H9 (cell line): ENCODE measurements at regions not wholly inside any gene's neighbourhood (a gene's known extent, or its start where the extent isn't known, plus 50 kb on each side); places are given as distances from the start of the nearest gene placed in this dataset.

Source experiments
- DNase-seq: peaks from one replicate; pipeline ENCODE4 v3.0.0-alpha.2; 2017
- H2AFZ ChIP-seq: one replicate; pipeline ENCODE4 v1.6.1; 2013; ENCODE audit warnings: mild to moderate bottlenecking, low read length, control low read depth, moderate library complexity
- H2AK5ac ChIP-seq: 2 replicates; pipeline ENCODE4 v1.6.1; 2013; ENCODE audit warnings: low read length, control low read depth, mixed read lengths; ENCODE audit not compliant: insufficient read length
- H2BK120ac ChIP-seq: one replicate; pipeline ENCODE4 v1.6.1; 2013; ENCODE audit warnings: low read depth, mild to moderate bottlenecking, low read length, control low read depth, inconsistent platforms; ENCODE audit not compliant: poor library complexity, severe bottlenecking
- H2BK12ac ChIP-seq: 2 replicates; pipeline ENCODE4 v1.6.1; 2013; ENCODE audit warnings: low read length, control low read depth, mixed read lengths, low read depth; ENCODE audit not compliant: insufficient read length
- H2BK15ac ChIP-seq: 2 replicates; pipeline ENCODE4 v1.6.1; 2013; ENCODE audit warnings: low read depth, low read length, control low read depth
- H2BK20ac ChIP-seq: one replicate; pipeline ENCODE4 v1.6.1; 2013; ENCODE audit warnings: low read depth, mild to moderate bottlenecking, low read length, control low read depth, inconsistent platforms; ENCODE audit not compliant: poor library complexity, severe bottlenecking
- H2BK5ac ChIP-seq: 2 replicates; pipeline ENCODE4 v1.6.1; 2013; ENCODE audit warnings: low read length, control low read depth, mixed read lengths; ENCODE audit not compliant: insufficient read length
- H3K14ac ChIP-seq: 2 replicates; pipeline ENCODE4 v1.6.1; 2013; ENCODE audit warnings: low read length, control low read depth; ENCODE audit not compliant: insufficient read depth
- H3K18ac ChIP-seq: 2 replicates; pipeline ENCODE4 v1.6.1; 2013; ENCODE audit warnings: low read depth, mild to moderate bottlenecking, mixed read lengths, low read length, control low read depth; ENCODE audit not compliant: insufficient read length
- H3K23ac ChIP-seq: 2 replicates; pipeline ENCODE4 v1.6.1; 2013; ENCODE audit warnings: low read length, control low read depth, mixed read lengths, low read depth; ENCODE audit not compliant: insufficient read length
- H3K23me2 ChIP-seq: 2 replicates; pipeline ENCODE4 v1.6.1; 2013; ENCODE audit warnings: low read depth, mild to moderate bottlenecking, mixed read lengths, low read length, control low read depth; ENCODE audit not compliant: insufficient read length, poor library complexity, severe bottlenecking
- H3K27ac ChIP-seq: 2 replicates; pipeline ENCODE4 v1.5.1; 2013; ENCODE audit warnings: low read length, control low read depth, mixed read lengths, low read depth; ENCODE audit not compliant: insufficient read length
- H3K27me3 ChIP-seq: 2 replicates; pipeline ENCODE4 v1.6.1; 2013; ENCODE audit warnings: low read length, control low read depth, inconsistent platforms; ENCODE audit not compliant: insufficient read depth
- H3K4ac ChIP-seq: 2 replicates; pipeline ENCODE4 v1.6.1; 2013; ENCODE audit warnings: low read depth, mild to moderate bottlenecking, control low read depth, inconsistent platforms, low read length, moderate library complexity
- H3K4me1 ChIP-seq: 2 replicates; pipeline ENCODE4 v1.6.1; 2013; ENCODE audit warnings: low read length, control low read depth, inconsistent platforms; ENCODE audit not compliant: insufficient read depth
- H3K4me2 ChIP-seq: 2 replicates; pipeline ENCODE4 v1.6.1; 2013; ENCODE audit warnings: low read length, control low read depth, mixed read lengths; ENCODE audit not compliant: insufficient read length, insufficient read depth
- H3K56ac ChIP-seq: 2 replicates; pipeline ENCODE4 v1.6.1; 2013; ENCODE audit warnings: low read depth, mild to moderate bottlenecking, mixed read lengths, low read length, control low read depth; ENCODE audit not compliant: insufficient read length
- H3K79me1 ChIP-seq: 2 replicates; pipeline ENCODE4 v1.6.1; 2013; ENCODE audit warnings: low read depth, mild to moderate bottlenecking, moderate library complexity, low read length, control low read depth, inconsistent platforms; ENCODE audit not compliant: insufficient read depth, poor library complexity, severe bottlenecking
- H3K79me2 ChIP-seq: 2 replicates; pipeline ENCODE4 v1.6.1; 2013; ENCODE audit warnings: low read length, control low read depth, inconsistent platforms; ENCODE audit not compliant: insufficient read depth
- H3K9ac ChIP-seq: 2 replicates; pipeline ENCODE4 v1.6.1; 2013; ENCODE audit warnings: low read length, control low read depth, mixed read lengths; ENCODE audit not compliant: insufficient read length; ENCODE audit errors: extremely low read depth
- H3K9me3 ChIP-seq: one replicate; pipeline ENCODE4 v1.6.1; 2013; ENCODE audit warnings: low read depth, low read length, inconsistent platforms; ENCODE audit not compliant: control insufficient read depth
- H3T11ph ChIP-seq: one replicate; pipeline ENCODE4 v1.6.1; 2013; ENCODE audit warnings: mild to moderate bottlenecking, low read length, control low read depth, inconsistent platforms
- H4K20me1 ChIP-seq: one replicate; pipeline ENCODE4 v1.6.1; 2013; ENCODE audit not compliant: control insufficient read depth, insufficient read length, insufficient read depth
- H4K5ac ChIP-seq: 2 replicates; pipeline ENCODE4 v1.6.1; 2013; ENCODE audit warnings: low read depth, mild to moderate bottlenecking, mixed read lengths, low read length, control low read depth; ENCODE audit not compliant: insufficient read length
- H4K8ac ChIP-seq: replicated peaks from 2 replicates; pipeline ENCODE4 v1.6.1; 2013; ENCODE audit warnings: low read length, control low read depth, mixed read lengths, low read depth; ENCODE audit not compliant: insufficient read length
- H4K91ac ChIP-seq: 2 replicates; pipeline ENCODE4 v1.6.1; 2013; ENCODE audit warnings: low read depth, mild to moderate bottlenecking, moderate library complexity, mixed read lengths, low read length, control low read depth; ENCODE audit not compliant: insufficient read length
- H3K27ac Mint-ChIP-seq, 3 experiments: 2 replicates in 2 of 3; 3 replicates in 1 of 3; pipeline ENCODE4 v1.8.0; 2020 to 2021; ENCODE audit warnings: mixed read lengths in 3 of 3, mild to moderate bottlenecking in 1 of 3, moderate library complexity in 1 of 3
- H3K27me3 Mint-ChIP-seq: 2 replicates; pipeline ENCODE4 v1.8.0; 2021; ENCODE audit warnings: low read depth, mild to moderate bottlenecking, moderate library complexity, mixed read lengths
- H3K36me3 Mint-ChIP-seq, 3 experiments: 2 replicates in 2 of 3; 3 replicates in 1 of 3; pipeline ENCODE4 v1.8.0; 2020 to 2021; ENCODE audit warnings: low read depth in 3 of 3, mixed read lengths in 3 of 3; ENCODE audit not compliant: insufficient read depth in 1 of 3
- H3K4me1 Mint-ChIP-seq, 2 experiments: 2 replicates each; pipeline ENCODE4 v1.8.0; 2020; ENCODE audit warnings: mixed read lengths in 2 of 2
- H3K4me3 Mint-ChIP-seq, 2 experiments: 2 replicates in 1 of 2; 3 replicates in 1 of 2; pipeline ENCODE4 v1.8.0; 2020 to 2021; ENCODE audit warnings: mild to moderate bottlenecking in 2 of 2, mixed read lengths in 2 of 2, moderate library complexity in 1 of 2
- H3K9me3 Mint-ChIP-seq, 2 experiments: 2 replicates in 1 of 2; 3 replicates in 1 of 2; pipeline ENCODE4 v1.8.0; 2020; ENCODE audit warnings: mild to moderate bottlenecking in 2 of 2, mixed read lengths in 2 of 2, moderate library complexity in 1 of 2
- WGBS: extraction: QIAGEN DNeasy Blood & Tissue Kit; methylation state at CpG from one replicate; pipeline ENCODE4 v1.1.7; 2013; ENCODE audit warnings: missing lambda C conversion rate, low lambda C conversion rate, mixed read lengths; ENCODE audit not compliant: insufficient read length; ENCODE audit errors: extremely low coverage; 5-methylcytosine and 5-hydroxymethylcytosine counted together
- TF ChIP-seq, protein P1 (sequence below): fragments of 200-600 bp; sonication (generic); conservative IDR thresholded peaks from 3 replicates; pipeline ENCODE4 v1.8.0; 2021; ENCODE audit warnings: antibody characterized with exemption, mild to moderate bottlenecking

DNA sequence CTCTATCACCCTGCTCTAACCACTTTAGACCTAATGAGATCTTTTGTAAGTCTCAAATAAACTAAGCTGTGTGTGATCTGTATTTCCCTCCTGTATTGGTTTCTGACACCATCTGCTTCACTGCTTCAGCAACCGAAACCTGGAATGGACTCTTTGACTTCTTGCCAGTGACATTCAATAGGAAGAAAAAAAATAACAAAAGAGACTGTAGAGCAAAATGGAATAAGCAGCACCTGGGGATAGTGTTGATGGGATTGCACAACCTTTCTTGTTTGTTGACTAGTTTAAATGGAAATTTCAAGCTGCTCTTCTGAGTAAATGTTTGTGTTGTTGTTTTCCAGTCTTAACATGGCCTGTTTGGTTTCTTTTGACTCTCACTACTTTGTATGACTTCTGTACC lies 888.6 kb upstream of the SEL1L start:
- Histone ChIP-seq H3K18ac (no peak overlapping the region), H3K9me3 (no peaks in the 10 kb centered on the region), H3K23ac (no peak overlapping the region), H2AFZ (no peak overlapping the region), H3K27me3 (no peaks in the 10 kb centered on the region), H3K27ac (no peak overlapping the region), H3K4me1 (no peaks in the 10 kb centered on the region), H3K56ac (no peak overlapping the region), H3K23me2 (no peaks in the 10 kb centered on the region), H2AK5ac (no peak overlapping the region), H2BK12ac (no peak overlapping the region), H3K79me2 (no peaks in the 10 kb centered on the region), H2BK5ac (no peak overlapping the region), H3T11ph (no peak overlapping the region), H3K4me2 (no peak overlapping the region), H4K20me1 (no peaks in the 10 kb centered on the region), H2BK120ac (no peak overlapping the region), H3K9ac (no peak overlapping the region), H3K4ac (no peak overlapping the region), H2BK15ac (no peak overlapping the region), H4K8ac (no peak overlapping the region), H3K79me1 (no peaks in the 10 kb centered on the region), H3K14ac (no peak overlapping the region), H2BK20ac (no peak overlapping the region), H4K91ac (no peak overlapping the region), H4K5ac (no peak overlapping the region)
- no peak for DNase-seq
- no peak overlapping the region for H3K4me3 Mint-ChIP-seq
- peaks cover 13 to 18% of the 10 kb centered on the region in 2 experiments for H3K4me1 Mint-ChIP-seq
- H3K27ac Mint-ChIP-seq: no peak overlapping the region
- TF ChIP-seq, protein P1, sequence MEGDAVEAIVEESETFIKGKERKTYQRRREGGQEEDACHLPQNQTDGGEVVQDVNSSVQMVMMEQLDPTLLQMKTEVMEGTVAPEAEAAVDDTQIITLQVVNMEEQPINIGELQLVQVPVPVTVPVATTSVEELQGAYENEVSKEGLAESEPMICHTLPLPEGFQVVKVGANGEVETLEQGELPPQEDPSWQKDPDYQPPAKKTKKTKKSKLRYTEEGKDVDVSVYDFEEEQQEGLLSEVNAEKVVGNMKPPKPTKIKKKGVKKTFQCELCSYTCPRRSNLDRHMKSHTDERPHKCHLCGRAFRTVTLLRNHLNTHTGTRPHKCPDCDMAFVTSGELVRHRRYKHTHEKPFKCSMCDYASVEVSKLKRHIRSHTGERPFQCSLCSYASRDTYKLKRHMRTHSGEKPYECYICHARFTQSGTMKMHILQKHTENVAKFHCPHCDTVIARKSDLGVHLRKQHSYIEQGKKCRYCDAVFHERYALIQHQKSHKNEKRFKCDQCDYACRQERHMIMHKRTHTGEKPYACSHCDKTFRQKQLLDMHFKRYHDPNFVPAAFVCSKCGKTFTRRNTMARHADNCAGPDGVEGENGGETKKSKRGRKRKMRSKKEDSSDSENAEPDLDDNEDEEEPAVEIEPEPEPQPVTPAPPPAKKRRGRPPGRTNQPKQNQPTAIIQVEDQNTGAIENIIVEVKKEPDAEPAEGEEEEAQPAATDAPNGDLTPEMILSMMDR: no peak
- H3K9me3 Mint-ChIP-seq: peaks cover 8% of the 10 kb centered on the region in 2 experiments; a peak in 3 of 5 replicates
- no peaks in the 10 kb centered on the region for H3K27me3 Mint-ChIP-seq
- no CpG with 5 or more reads among the region's 1 CpG for WGBS
- peaks cover 0 to 16% (median 5%) of the 10 kb centered on the region in 3 experiments; a peak in 3 of 7 replicates for H3K36me3 Mint-ChIP-seq
